Ovary (tissue), 7 donors: ENCODE measurements at regions not wholly inside any gene's neighbourhood (a gene's known extent, or its start where the extent isn't known, plus 50 kb on each side); places are given as distances from the start of the nearest gene placed in this dataset.

Source experiments
- DNase-seq, 5 donors: peaks; one replicate each; pipeline ENCODE4 v3.0.0-alpha.2; 2019 to 2020
- H3K27ac ChIP-seq, 2 donors: fragments of 200-600 bp; one replicate each; pipeline versions ENCODE4 v1.5.1 to v1.8.0; 2019 to 2022
- H3K27me3 ChIP-seq: fragments of 200-600 bp; one replicate; pipeline ENCODE4 v1.8.0; 2022
- H3K36me3 ChIP-seq: fragments of 200-600 bp; sonication (generic); one replicate; pipeline ENCODE4 v1.5.1; 2019
- H3K4me1 ChIP-seq: one replicate; pipeline ENCODE4 v1.8.1; 2013; ENCODE audit warnings: mild to moderate bottlenecking, moderate library complexity; ENCODE audit not compliant: insufficient read depth
- H3K4me3 ChIP-seq: fragments of 200-600 bp; sonication (generic); one replicate; pipeline ENCODE4 v1.5.1; 2017
- H3K9me3 ChIP-seq, 2 donors: fragments of 200-600 bp in 1 of 2; sonication (generic) in 1 of 2; one replicate each; pipeline versions ENCODE4 v1.5.1 to v1.8.1; 2013 to 2019; ENCODE audit warnings: mild to moderate bottlenecking in 1 of 2, moderate library complexity in 1 of 2
- CTCF ChIP-seq, 3 donors: fragments of 450-650 bp in 2 of 3; fragments of 200-600 bp in 1 of 3; IDR thresholded peaks; one replicate each; pipeline versions ENCODE4 v1.5.1 to v1.8.0; 2016 to 2022; ENCODE audit warnings: antibody characterized with exemption in 3 of 3, mild to moderate bottlenecking in 1 of 3
- EP300 ChIP-seq: sonication (generic); formaldehyde crosslinking; IDR thresholded peaks from one replicate; pipeline ENCODE4 v1.6.1; 2017; ENCODE audit warnings: antibody characterized with exemption
- POLR2A ChIP-seq: fragments of 450-650 bp; IDR thresholded peaks from one replicate; pipeline ENCODE4 v1.6.1; 2017; ENCODE audit warnings: antibody characterized with exemption, mild to moderate bottlenecking, moderate library complexity
- WGBS, 3 donors: extraction: QIAGEN DNeasy Blood & Tissue Kit in 1 of 3; methylation state at CpG; one replicate each; pipeline versions ENCODE4 v1.1.5 to v1.1.7; 2013 to 2017; 5-methylcytosine and 5-hydroxymethylcytosine counted together
- intact Hi-C, 4 donors: fragments of 100-400 bp; cut with DNase I; formaldehyde crosslinking; loops; one replicate each; pipeline versions ENCODE4 v1.11.0 to v1.15.1; 2022 to 2023
- donor health status: DM: no; HTN: no; CAD: no; lungs with moderate emphysema.
- donor health status: DM: no; HTN: no; CAD: no.
- donor health status: Bipolar disorder and iron deficiency.
- donor health status: DM: no; HTN: no; CAD: no.
- donor health status: DM: yes; HTN: yes; CAD: no.

GRCh38 chr2:176844461-176844860 is 368.1 kb upstream of the HNRNPA3 start:
- Histone ChIP-seq H3K4me1 (no peaks in the 10 kb centered on the region), H3K36me3 (no peaks in the 10 kb centered on the region), H3K9me3 (no peaks in the 10 kb centered on the region), H3K4me3 (no peak overlapping the region), H3K27ac (no peak overlapping the region), H3K27me3 (no peaks in the 10 kb centered on the region)
- TF ChIP-seq CTCF (IDR thresholded peaks at IDR 0.05) (no peak), EP300 (no peak), POLR2A (no peak)
- intact Hi-C loops, result no loop called here
- no peak for DNase-seq
- 63 to 81% (median 75%) methylated on average over 1 of the region's 1 CpG for WGBS, 3 donors

- intact Hi-C loops, result no loop called here
- TF ChIP-seq EP300 (no peak), POLR2A (no peak), CTCF (IDR thresholded peaks at IDR 0.05) (no peak)
- DNase-seq, result no peak
- Histone ChIP-seq H3K4me1 (no peaks in the 10 kb centered on the region), H3K36me3 (no peaks in the 10 kb centered on the region), H3K27ac (no peak overlapping the region), H3K27me3 (no peaks in the 10 kb centered on the region), H3K4me3 (no peak overlapping the region), H3K9me3 (no peaks in the 10 kb centered on the region)
- 60 to 73% (median 72%) methylated on average over 2 of the region's 2 CpGs for WGBS, 3 donors
Measured at GRCh38 chr2:176845718-176846117, 366.9 kb upstream of the HNRNPA3 start.

- WGBS, 3 donors, result 69 to 88% (median 84%) methylated on average over 4 of the region's 4 CpGs
- Histone ChIP-seq H3K27ac (no peak overlapping the region), H3K27me3 (no peaks in the 10 kb centered on the region), H3K9me3 (no peaks in the 10 kb centered on the region), H3K36me3 (no peaks in the 10 kb centered on the region), H3K4me1 (no peaks in the 10 kb centered on the region), H3K4me3 (no peak overlapping the region)
- DNase-seq, result no peak
- intact Hi-C loops, result no loop called here
- no peak for TF ChIP-seq EP300
- no peak for TF ChIP-seq CTCF (IDR thresholded peaks at IDR 0.05)
- no peak for TF ChIP-seq POLR2A
Measured at GRCh38 chr2:176847575-176847974, 365.0 kb upstream of the HNRNPA3 start.

GRCh38 chr2:176848844-176849243 is 363.8 kb upstream of the HNRNPA3 start:
- intact Hi-C loops, result no loop called here
- Histone ChIP-seq H3K27me3 (no peaks in the 10 kb centered on the region), H3K36me3 (no peaks in the 10 kb centered on the region), H3K4me1 (no peaks in the 10 kb centered on the region), H3K9me3 (no peaks in the 10 kb centered on the region), H3K4me3 (no peak overlapping the region), H3K27ac (no peak overlapping the region)
- no peak for DNase-seq
- 71 to 87% (median 74%) methylated on average over 8 of the region's 8 CpGs for WGBS, 3 donors
- no peak for TF ChIP-seq CTCF (IDR thresholded peaks at IDR 0.05)
- TF ChIP-seq POLR2A, result no peak
- no peak for TF ChIP-seq EP300
